ENCODE measurements at regions not wholly inside any gene's neighbourhood (a gene's known extent, or its start where the extent isn't known, plus 50 kb on each side); places are given as distances from the start of the nearest gene placed in this dataset.

- Mint-ChIP-seq H3K4me3 (peak overlapping the region; percentile 66 to 73), H3K4me1 (ENCODE audit: low read depth in 2 of 2) (peaks cover 17 to 28% of the 10 kb centered on the region in 2 donors), H3K36me3 (ENCODE audit: insufficient read depth) (peaks cover 10% of the 10 kb centered on the region), H3K9me3 (no peaks in the 10 kb centered on the region), H3K27me3 (no peaks in the 10 kb centered on the region), H3K27ac (peak overlapping the region; percentile 77 to 85)
- ATAC-seq (replicated peaks) (peak; percentile 40), DNase-seq (no peak)
Measured at GRCh38 chr2:11102956-11103860, 52.1 kb upstream of the SLC66A3 start.

GRCh38 chr2:11103984-11104793 lies 51.1 kb upstream of the SLC66A3 start:
- Mint-ChIP-seq H3K4me1 (ENCODE audit: low read depth in 2 of 2) (peaks cover 17 to 28% of the 10 kb centered on the region in 2 donors), H3K27ac (peak overlapping the region; percentile 77 to 85), H3K4me3 (peak overlapping the region; percentile 66 to 73), H3K27me3 (no peaks in the 10 kb centered on the region), H3K9me3 (no peaks in the 10 kb centered on the region), H3K36me3 (ENCODE audit: insufficient read depth) (peaks cover 10% of the 10 kb centered on the region)
- ATAC-seq (replicated peaks): peak; percentile 81
- peak; percentile 17 to 36 (median 21) for DNase-seq

GRCh38 chr2:11104794-11105660 lies 50.2 kb upstream of the SLC66A3 start:
- ATAC-seq (replicated peaks): no peak
- peaks cover 10% of the 10 kb centered on the region for H3K36me3 Mint-ChIP-seq (ENCODE audit: insufficient read depth)
- H3K4me3 Mint-ChIP-seq: peak overlapping the region; percentile 66 to 73
- no peaks in the 10 kb centered on the region for H3K9me3 Mint-ChIP-seq
- DNase-seq: no peak
- peaks cover 17 to 26% of the 10 kb centered on the region in 2 donors for H3K4me1 Mint-ChIP-seq (ENCODE audit: low read depth in 2 of 2)
- H3K27ac Mint-ChIP-seq: peak overlapping the region; percentile 81 to 85
- no peaks in the 10 kb centered on the region for H3K27me3 Mint-ChIP-seq

Data from effector memory CD8-positive, alpha-beta T cell (primary cell).